Endodermal cell (in vitro differentiated cells): ENCODE measurements at regions not wholly inside any gene's neighbourhood (a gene's known extent, or its start where the extent isn't known, plus 50 kb on each side); places are given as distances from the start of the nearest gene placed in this dataset.
"Not testable (repeated sequence)": the region's sequence is repeated elsewhere in the genome, so short reads cannot be mapped to it uniquely, and the experiment has no call there.

Source experiments
- DNase-seq: peaks from one replicate; pipeline ENCODE4 v3.0.0-alpha.2; 2017
- H3K27ac ChIP-seq: 2 replicates; pipeline ENCODE4 v1.5.1; 2013; ENCODE audit warnings: mild to moderate bottlenecking, low read depth, low read length, moderate library complexity
- H3K27me3 ChIP-seq: 2 replicates; pipeline ENCODE4 v1.6.1; 2013; ENCODE audit warnings: mild to moderate bottlenecking, low read length, moderate library complexity; ENCODE audit not compliant: insufficient read depth, control insufficient read depth, poor library complexity, severe bottlenecking
- H3K36me3 ChIP-seq: 2 replicates; pipeline ENCODE4 v1.7.0; 2013; ENCODE audit warnings: mild to moderate bottlenecking, low read length, moderate library complexity; ENCODE audit not compliant: control insufficient read depth, insufficient read depth
- H3K4me1 ChIP-seq: one replicate; pipeline ENCODE4 v1.7.0; 2013; ENCODE audit warnings: low read length; ENCODE audit not compliant: control insufficient read depth, insufficient read depth
- H3K4me3 ChIP-seq: 2 replicates; pipeline ENCODE4 v1.5.1; 2013; ENCODE audit warnings: mild to moderate bottlenecking, low read length, moderate library complexity
- H3K9ac ChIP-seq: 2 replicates; pipeline ENCODE4 v1.6.1; 2013; ENCODE audit warnings: mild to moderate bottlenecking, low read length, moderate library complexity; ENCODE audit not compliant: poor library complexity, severe bottlenecking; ENCODE audit errors: extremely low read depth
- H3K9me3 ChIP-seq: 2 replicates; pipeline ENCODE4 v1.6.1; 2013; ENCODE audit warnings: mild to moderate bottlenecking, low read length, moderate library complexity; ENCODE audit not compliant: control insufficient read depth
- H3K27ac Mint-ChIP-seq: 2 replicates; pipeline ENCODE4 v1.8.0; 2020; ENCODE audit warnings: mixed read lengths
- H3K27me3 Mint-ChIP-seq: 2 replicates; pipeline ENCODE4 v1.8.0; 2021; ENCODE audit warnings: mild to moderate bottlenecking, mixed read lengths; ENCODE audit not compliant: insufficient read depth
- H3K36me3 Mint-ChIP-seq: 2 replicates; pipeline ENCODE4 v1.8.0; 2020; ENCODE audit warnings: low read depth, mixed read lengths
- H3K4me1 Mint-ChIP-seq: 2 replicates; pipeline ENCODE4 v1.8.0; 2020; ENCODE audit warnings: mixed read lengths
- H3K4me3 Mint-ChIP-seq: 2 replicates; pipeline ENCODE4 v1.8.0; 2020; ENCODE audit warnings: mild to moderate bottlenecking, moderate library complexity, mixed read lengths
- H3K9me3 Mint-ChIP-seq: 2 replicates; pipeline ENCODE4 v1.8.0; 2020; ENCODE audit warnings: mild to moderate bottlenecking, mixed read lengths
- WGBS, 2 experiments: methylation state at CpG; one replicate each; pipeline versions ENCODE4 v1.1.5 to v1.1.7; 2013; ENCODE audit warnings: missing lambda C conversion rate in 2 of 2, mixed read lengths in 1 of 2; ENCODE audit not compliant: insufficient coverage in 1 of 2, insufficient read length in 1 of 2; 5-methylcytosine and 5-hydroxymethylcytosine counted together
- TF ChIP-seq, protein P1 (sequence below): fragments of 200-600 bp; sonication (generic); conservative IDR thresholded peaks from 2 replicates; pipeline ENCODE4 v1.5.0; 2021; ENCODE audit warnings: antibody characterized with exemption, mild to moderate bottlenecking

DNA sequence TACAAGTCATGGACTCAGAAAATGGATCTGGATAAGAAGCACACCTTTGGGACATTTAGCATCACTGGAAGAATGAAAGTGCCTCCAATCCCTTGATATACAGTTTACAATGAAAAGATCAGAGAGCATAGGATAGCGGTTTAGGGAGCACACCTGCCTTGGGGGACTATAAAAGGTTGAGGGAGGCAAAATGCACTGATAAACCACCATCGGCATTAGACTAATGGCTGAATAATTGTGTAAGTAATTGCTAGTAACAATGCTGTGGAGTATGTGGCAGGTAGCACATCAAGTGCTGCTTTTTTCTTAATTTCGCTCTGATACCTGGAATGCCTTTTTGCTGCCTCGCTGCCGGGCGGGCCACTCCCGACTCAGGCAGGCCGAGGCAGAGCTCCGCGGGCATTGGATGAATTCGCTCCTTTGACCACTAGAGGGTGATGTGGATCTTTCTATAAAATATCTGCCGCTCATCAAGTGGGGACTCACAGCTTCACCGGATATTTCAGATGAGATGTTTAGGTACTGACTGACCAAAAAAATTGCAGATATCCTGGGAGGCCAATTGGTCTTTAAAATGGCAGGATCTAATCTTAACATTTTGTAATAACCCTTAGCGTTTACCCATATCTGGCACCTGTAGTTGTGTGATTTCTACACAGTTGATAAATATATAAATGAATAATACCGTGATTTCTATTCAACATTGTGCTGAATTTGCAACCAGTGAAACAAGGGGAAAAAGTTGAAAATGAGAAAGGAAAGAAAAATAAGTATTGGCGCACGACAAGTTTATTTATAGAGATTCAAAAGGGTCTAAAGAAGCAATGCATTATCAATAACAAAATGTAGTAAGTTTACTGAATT, 116.8 kb upstream of the PRSS1 start:
- H3K4me3 Mint-ChIP-seq, result no peak overlapping the region
- H3K27me3 Mint-ChIP-seq, result peaks cover 15% of the 10 kb centered on the region
- H3K27me3 ChIP-seq, result no peaks in the 10 kb centered on the region
- H3K9ac ChIP-seq, result no peak overlapping the region
- TF ChIP-seq, protein P1, sequence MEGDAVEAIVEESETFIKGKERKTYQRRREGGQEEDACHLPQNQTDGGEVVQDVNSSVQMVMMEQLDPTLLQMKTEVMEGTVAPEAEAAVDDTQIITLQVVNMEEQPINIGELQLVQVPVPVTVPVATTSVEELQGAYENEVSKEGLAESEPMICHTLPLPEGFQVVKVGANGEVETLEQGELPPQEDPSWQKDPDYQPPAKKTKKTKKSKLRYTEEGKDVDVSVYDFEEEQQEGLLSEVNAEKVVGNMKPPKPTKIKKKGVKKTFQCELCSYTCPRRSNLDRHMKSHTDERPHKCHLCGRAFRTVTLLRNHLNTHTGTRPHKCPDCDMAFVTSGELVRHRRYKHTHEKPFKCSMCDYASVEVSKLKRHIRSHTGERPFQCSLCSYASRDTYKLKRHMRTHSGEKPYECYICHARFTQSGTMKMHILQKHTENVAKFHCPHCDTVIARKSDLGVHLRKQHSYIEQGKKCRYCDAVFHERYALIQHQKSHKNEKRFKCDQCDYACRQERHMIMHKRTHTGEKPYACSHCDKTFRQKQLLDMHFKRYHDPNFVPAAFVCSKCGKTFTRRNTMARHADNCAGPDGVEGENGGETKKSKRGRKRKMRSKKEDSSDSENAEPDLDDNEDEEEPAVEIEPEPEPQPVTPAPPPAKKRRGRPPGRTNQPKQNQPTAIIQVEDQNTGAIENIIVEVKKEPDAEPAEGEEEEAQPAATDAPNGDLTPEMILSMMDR, result peak; percentile 91
- H3K4me3 ChIP-seq, result no peak overlapping the region
- peaks cover 12% of the 10 kb centered on the region for H3K9me3 ChIP-seq
- WGBS, 2 experiments, result 42 to 75% methylated on average over 4 to 17 of the region's 17 CpGs
- no peaks in the 10 kb centered on the region for H3K36me3 Mint-ChIP-seq
- H3K9me3 Mint-ChIP-seq, result peaks cover 12% of the 10 kb centered on the region
- H3K4me1 Mint-ChIP-seq, result no peaks in the 10 kb centered on the region
- no peak overlapping the region for H3K27ac Mint-ChIP-seq
- peak; percentile 91 for DNase-seq
- H3K36me3 ChIP-seq, result no peaks in the 10 kb centered on the region
- H3K27ac ChIP-seq, result no peak overlapping the region
- no peaks in the 10 kb centered on the region for H3K4me1 ChIP-seq

DNA sequence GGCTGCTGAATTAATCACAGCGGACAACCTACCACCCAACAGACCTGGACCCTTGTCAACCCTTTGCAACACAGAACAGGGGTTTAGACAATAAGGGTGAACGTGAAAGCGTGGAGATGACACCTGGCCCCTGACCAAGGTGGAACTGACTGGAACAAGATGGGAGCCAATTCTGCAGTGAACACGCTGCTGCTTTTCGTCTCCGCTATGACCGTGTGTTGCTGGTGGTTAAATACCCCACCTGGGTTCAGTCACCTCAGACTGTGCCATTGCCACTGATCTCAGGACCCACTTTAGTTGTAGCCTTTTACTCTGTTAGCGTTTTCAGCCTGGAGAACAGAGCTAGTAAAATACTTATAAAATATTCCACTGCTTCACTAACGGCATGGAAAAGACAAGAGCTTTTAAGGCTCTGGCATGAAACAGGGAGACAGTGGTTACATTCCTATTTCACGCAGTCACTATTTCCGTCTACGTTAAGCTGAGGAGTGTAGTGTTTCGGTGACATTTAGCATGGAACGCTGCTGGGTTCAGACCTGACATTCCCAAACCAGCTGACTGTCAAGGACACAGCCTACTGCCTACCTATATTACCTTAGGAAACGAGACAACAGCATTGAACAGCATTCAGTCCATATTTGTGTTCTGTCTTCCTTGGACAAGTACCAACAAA, 119.5 kb upstream of the PRSS1 start:
- no peak overlapping the region for H3K4me3 Mint-ChIP-seq
- peaks cover 15% of the 10 kb centered on the region for H3K27me3 Mint-ChIP-seq
- peaks cover 5% of the 10 kb centered on the region for H3K4me1 Mint-ChIP-seq

DNA sequence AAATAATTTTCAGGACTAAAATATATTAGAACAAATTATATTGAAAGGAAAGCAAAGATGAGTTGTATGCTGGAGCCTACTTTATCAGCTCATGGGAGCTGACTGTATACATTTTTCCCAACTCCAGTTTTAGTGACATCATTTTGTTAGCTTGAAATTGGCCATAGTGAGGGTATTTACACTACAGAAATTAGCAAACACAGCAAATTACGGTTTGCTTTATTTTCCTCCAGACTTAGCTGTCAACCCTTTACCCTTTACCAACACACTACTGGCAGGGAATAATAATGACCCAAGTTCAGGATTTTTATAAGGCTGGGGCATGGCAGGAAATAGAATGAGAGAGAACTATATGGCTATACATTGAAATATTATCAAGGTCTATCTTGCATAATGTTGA, 120.3 kb upstream of the PRSS1 start:
- Histone ChIP-seq H3K4me1 (no peaks in the 10 kb centered on the region), H3K4me3 (no peak overlapping the region), H3K27me3 (no peaks in the 10 kb centered on the region), H3K9ac (no peak overlapping the region), H3K36me3 (no peaks in the 10 kb centered on the region), H3K9me3 (peaks cover 12% of the 10 kb centered on the region), H3K27ac (no peak overlapping the region)
- TF ChIP-seq, protein P1, result no peak
- Mint-ChIP-seq H3K4me1 (peaks cover 5% of the 10 kb centered on the region), H3K27me3 (peaks cover 15% of the 10 kb centered on the region), H3K9me3 (peaks cover 12% of the 10 kb centered on the region), H3K27ac (no peak overlapping the region), H3K36me3 (no peaks in the 10 kb centered on the region), H3K4me3 (no peak overlapping the region)
- DNase-seq, result no peak
- WGBS, 2 experiments, result 80% methylated on average over 1 of the region's 1 CpG; no CpG with 5 or more reads in 1 of the 2 experiments

More for the DNA sequence above, 119.5 kb upstream of the PRSS1 start:
- Mint-ChIP-seq H3K27ac (no peak overlapping the region), H3K9me3 (peaks cover 12% of the 10 kb centered on the region), H3K36me3 (no peaks in the 10 kb centered on the region)
- H3K27ac ChIP-seq, result no peak overlapping the region
- H3K4me1 ChIP-seq, result no peaks in the 10 kb centered on the region
- H3K27me3 ChIP-seq, result no peaks in the 10 kb centered on the region
- no peak overlapping the region for H3K9ac ChIP-seq
- DNase-seq, result no peak
- TF ChIP-seq, protein P1, result no peak
- no peaks in the 10 kb centered on the region for H3K36me3 ChIP-seq
- 88 to 91% methylated on average over 13 to 15 of the region's 15 CpGs for WGBS, 2 experiments
- H3K4me3 ChIP-seq, result no peak overlapping the region
- peaks cover 12% of the 10 kb centered on the region for H3K9me3 ChIP-seq

DNA sequence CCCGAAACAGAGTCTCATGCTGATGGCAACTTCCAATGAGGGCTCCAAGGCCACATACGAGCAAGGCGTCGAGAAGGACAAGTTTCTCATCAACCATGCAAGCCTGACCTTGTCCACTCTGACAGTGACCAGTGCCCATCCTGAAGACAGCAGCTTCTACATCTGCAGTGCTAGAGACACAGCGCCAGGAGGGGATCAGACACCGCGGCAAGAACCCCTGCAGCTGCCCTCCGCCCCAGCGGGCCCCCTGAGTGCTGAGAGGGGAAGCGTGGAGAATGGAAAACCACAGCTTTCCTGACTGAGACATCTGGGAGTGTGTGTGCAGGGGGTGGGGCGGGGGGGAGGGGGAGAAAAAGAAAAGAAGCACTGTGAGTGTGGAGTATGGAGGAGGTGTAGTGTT, 122.0 kb upstream of the PRSS1 start:
- not testable (repeated sequence) for H3K27ac ChIP-seq, H3K9ac ChIP-seq, H3K27me3 ChIP-seq, H3K4me1 ChIP-seq, H3K36me3 ChIP-seq, H3K4me3 Mint-ChIP-seq, H3K36me3 Mint-ChIP-seq, H3K4me3 ChIP-seq, H3K27ac Mint-ChIP-seq, DNase-seq, H3K4me1 Mint-ChIP-seq
- H3K27me3 Mint-ChIP-seq, result peaks cover 13% of the 10 kb centered on the region
- H3K9me3 ChIP-seq, result peaks cover 10% of the 10 kb centered on the region
- peaks cover 10% of the 10 kb centered on the region for H3K9me3 Mint-ChIP-seq
- WGBS, 2 experiments, result 94 to 96% methylated on average over 10 to 11 of the region's 11 CpGs
